ENCODE measurements at regions not wholly inside any gene's neighbourhood (a gene's known extent, or its start where the extent isn't known, plus 50 kb on each side); places are given as distances from the start of the nearest gene placed in this dataset.
"Not testable (repeated sequence)": the region's sequence is repeated elsewhere in the genome, so short reads cannot be mapped to it uniquely, and the experiment has no call there.

- no peaks in the 10 kb centered on the region for H3K36me3 ChIP-seq
- H3K4me3 ChIP-seq = no peak overlapping the region
- DNase-seq (ENCODE audit: low spot score in 2 of 2) = no peak
- H3K27me3 ChIP-seq = no peaks in the 10 kb centered on the region
- TF ChIP-seq CTCF (IDR thresholded peaks at IDR 0.05) = no peak
- intact Hi-C loops (cut with DNase I) = no loop called here
- H3K27ac ChIP-seq = no peak overlapping the region
- no peaks in the 10 kb centered on the region for H3K4me1 ChIP-seq
- no peaks in the 10 kb centered on the region for H3K9me3 ChIP-seq
Measured at GRCh38 chr10:33652870-33653269, 318.4 kb upstream of the NRP1 start.

GRCh38 chr10:33650131-33650530 lies 315.7 kb upstream of the NRP1 start:
- DNase-seq (ENCODE audit: low spot score in 2 of 2); H3K36me3 ChIP-seq; H3K4me1 ChIP-seq; H3K27me3 ChIP-seq; H3K4me3 ChIP-seq; intact Hi-C loops (cut with DNase I); H3K9me3 ChIP-seq; H3K27ac ChIP-seq: not testable (repeated sequence)

- TF ChIP-seq CTCF (IDR thresholded peaks at IDR 0.05) = no peak
- Histone ChIP-seq H3K4me3 (no peak overlapping the region), H3K4me1 (no peaks in the 10 kb centered on the region), H3K27ac (no peak overlapping the region), H3K9me3 (no peaks in the 10 kb centered on the region), H3K36me3 (no peaks in the 10 kb centered on the region), H3K27me3 (no peaks in the 10 kb centered on the region)
- intact Hi-C loops (cut with DNase I) = no loop called here
- DNase-seq (ENCODE audit: low spot score in 2 of 2) = no peak
Measured at GRCh38 chr10:33643042-33643441, 308.6 kb upstream of the NRP1 start.

GRCh38 chr10:33638891-33639290 lies 304.4 kb upstream of the NRP1 start:
- no peak overlapping the region for H3K4me3 ChIP-seq
- H3K9me3 ChIP-seq = no peaks in the 10 kb centered on the region
- no peak for DNase-seq (ENCODE audit: low spot score in 2 of 2)
- H3K4me1 ChIP-seq = no peaks in the 10 kb centered on the region
- no peak overlapping the region for H3K27ac ChIP-seq
- intact Hi-C loops (cut with DNase I) = no loop called here
- H3K27me3 ChIP-seq = no peaks in the 10 kb centered on the region
- H3K36me3 ChIP-seq = no peaks in the 10 kb centered on the region
- no peak for TF ChIP-seq CTCF (IDR thresholded peaks at IDR 0.05)

- intact Hi-C loops (cut with DNase I) = no loop called here
- H3K36me3 ChIP-seq = no peaks in the 10 kb centered on the region
- H3K27me3 ChIP-seq = no peaks in the 10 kb centered on the region
- DNase-seq (ENCODE audit: low spot score in 2 of 2) = no peak
- no peaks in the 10 kb centered on the region for H3K9me3 ChIP-seq
- no peak overlapping the region for H3K4me3 ChIP-seq
- no peak overlapping the region for H3K27ac ChIP-seq
- H3K4me1 ChIP-seq = no peaks in the 10 kb centered on the region
- TF ChIP-seq CTCF (IDR thresholded peaks at IDR 0.05) = no peak
Measured at GRCh38 chr10:33638374-33638773, 303.9 kb upstream of the NRP1 start.

- Histone ChIP-seq H3K9me3 (no peaks in the 10 kb centered on the region), H3K27ac (no peak overlapping the region), H3K4me3 (no peak overlapping the region), H3K36me3 (no peaks in the 10 kb centered on the region), H3K27me3 (no peaks in the 10 kb centered on the region), H3K4me1 (no peaks in the 10 kb centered on the region)
- intact Hi-C loops (cut with DNase I) = no loop called here
- no peak for TF ChIP-seq CTCF (IDR thresholded peaks at IDR 0.05)
- DNase-seq (ENCODE audit: low spot score in 2 of 2) = no peak
Measured at GRCh38 chr10:33635967-33636515, 301.6 kb upstream of the NRP1 start.

Data from ascending aorta (tissue), 2 donors.